Body of pancreas (tissue), 4 donors: ENCODE measurements at regions not wholly inside any gene's neighbourhood (a gene's known extent, or its start where the extent isn't known, plus 50 kb on each side); places are given as distances from the start of the nearest gene placed in this dataset.
"Not testable (repeated sequence)": the region's sequence is repeated elsewhere in the genome, so short reads cannot be mapped to it uniquely, and the experiment has no call there.

ENCODE experiments used
- POLR2A ChIP-seq, 3 donors: fragments of 450-650 bp; IDR thresholded peaks; one replicate each; pipeline ENCODE4 v1.6.1; 2016; ENCODE audit warnings: antibody characterized with exemption in 3 of 3, mild to moderate bottlenecking in 2 of 3
- TF ChIP-seq, protein P1 (sequence below), 7 experiments: fragments of 450-650 bp in 4 of 7; fragments of 200-600 bp in 3 of 7; sonication (generic) in 3 of 7; IDR thresholded peaks; one replicate each; pipeline ENCODE4 v1.5.1; 2016 to 2019; ENCODE audit warnings: antibody characterized with exemption in 7 of 7

DNA sequence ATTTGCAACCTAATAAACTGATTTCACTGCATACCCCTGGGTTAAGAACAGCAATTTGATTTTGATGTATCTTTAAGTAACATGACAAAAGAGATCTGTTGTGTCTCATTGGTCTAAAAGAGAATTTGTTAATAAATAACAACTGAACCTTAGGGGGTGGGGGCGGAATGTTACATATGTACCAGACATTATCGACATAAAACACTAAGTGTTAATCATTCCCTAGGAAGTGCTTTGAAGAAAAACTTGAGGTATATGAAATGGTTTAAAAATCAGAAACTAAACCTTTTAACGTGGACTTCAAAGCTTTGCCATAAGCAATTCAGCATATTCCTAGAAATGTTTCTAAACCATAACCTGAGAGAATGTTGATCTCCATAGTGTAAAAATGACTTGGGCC, 88.5 kb upstream of the GPR89A start:
- TF ChIP-seq, protein P1, sequence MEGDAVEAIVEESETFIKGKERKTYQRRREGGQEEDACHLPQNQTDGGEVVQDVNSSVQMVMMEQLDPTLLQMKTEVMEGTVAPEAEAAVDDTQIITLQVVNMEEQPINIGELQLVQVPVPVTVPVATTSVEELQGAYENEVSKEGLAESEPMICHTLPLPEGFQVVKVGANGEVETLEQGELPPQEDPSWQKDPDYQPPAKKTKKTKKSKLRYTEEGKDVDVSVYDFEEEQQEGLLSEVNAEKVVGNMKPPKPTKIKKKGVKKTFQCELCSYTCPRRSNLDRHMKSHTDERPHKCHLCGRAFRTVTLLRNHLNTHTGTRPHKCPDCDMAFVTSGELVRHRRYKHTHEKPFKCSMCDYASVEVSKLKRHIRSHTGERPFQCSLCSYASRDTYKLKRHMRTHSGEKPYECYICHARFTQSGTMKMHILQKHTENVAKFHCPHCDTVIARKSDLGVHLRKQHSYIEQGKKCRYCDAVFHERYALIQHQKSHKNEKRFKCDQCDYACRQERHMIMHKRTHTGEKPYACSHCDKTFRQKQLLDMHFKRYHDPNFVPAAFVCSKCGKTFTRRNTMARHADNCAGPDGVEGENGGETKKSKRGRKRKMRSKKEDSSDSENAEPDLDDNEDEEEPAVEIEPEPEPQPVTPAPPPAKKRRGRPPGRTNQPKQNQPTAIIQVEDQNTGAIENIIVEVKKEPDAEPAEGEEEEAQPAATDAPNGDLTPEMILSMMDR (IDR thresholded peaks at IDR 0.05), result not testable (repeated sequence)
- not testable (repeated sequence) for TF ChIP-seq POLR2A (IDR thresholded peaks at IDR 0.05)
